Non-pigmented ciliary epithelial cell (primary cell): ENCODE measurements at regions not wholly inside any gene's neighbourhood (a gene's known extent, or its start where the extent isn't known, plus 50 kb on each side); places are given as distances from the start of the nearest gene placed in this dataset.
"Not testable (repeated sequence)": the region's sequence is repeated elsewhere in the genome, so short reads cannot be mapped to it uniquely, and the experiment has no call there.

ENCODE experiments used
- DNase-seq: peaks from one replicate; pipeline ENCODE4 v3.0.0-alpha.2; 2010; ENCODE audit warnings: low read depth

GRCh38 chr5:12573916-12574297 is 669.7 kb upstream of the CTNND2 start:
- not testable (repeated sequence) for DNase-seq

- DNase-seq, result no peak
These were observed 666.4 kb upstream of the CTNND2 start for GRCh38 chr5:12570688-12571087.

- no peak for DNase-seq
These were observed 662.2 kb upstream of the CTNND2 start for GRCh38 chr5:12566441-12566840.

- no peak for DNase-seq
These were observed 652.8 kb upstream of the CTNND2 start for GRCh38 chr5:12557012-12557411.

GRCh38 chr5:12526113-12526512 is 621.9 kb upstream of the CTNND2 start:
- no peak for DNase-seq

GRCh38 chr5:12522116-12522515 is 617.9 kb upstream of the CTNND2 start:
- DNase-seq, result no peak

GRCh38 chr5:12504983-12505382 is 600.7 kb upstream of the CTNND2 start:
- DNase-seq, result not testable (repeated sequence)

- DNase-seq, result no peak
These were observed 583.9 kb upstream of the CTNND2 start for GRCh38 chr5:12488161-12488560.

- DNase-seq, result no peak
These were observed 576.2 kb upstream of the CTNND2 start for GRCh38 chr5:12480487-12480886.

- DNase-seq, result no peak
These were observed 573.3 kb upstream of the CTNND2 start for GRCh38 chr5:12477554-12477953.

GRCh38 chr5:12467799-12468198 is 563.6 kb upstream of the CTNND2 start:
- no peak for DNase-seq

- no peak for DNase-seq
These were observed 556.4 kb upstream of the CTNND2 start for GRCh38 chr5:12460493-12461261.

GRCh38 chr5:12459326-12459725 is 555.1 kb upstream of the CTNND2 start:
- DNase-seq, result no peak

GRCh38 chr5:12419075-12419474 is 514.8 kb upstream of the CTNND2 start:
- DNase-seq, result no peak

- DNase-seq, result no peak
These were observed 509.3 kb upstream of the CTNND2 start for GRCh38 chr5:12413585-12413984.

GRCh38 chr5:12413075-12413474 is 508.8 kb upstream of the CTNND2 start:
- no peak for DNase-seq

- no peak for DNase-seq
These were observed 495.6 kb upstream of the CTNND2 start for GRCh38 chr5:12399868-12400267.

- peak; percentile 8 for DNase-seq
These were observed 488.0 kb upstream of the CTNND2 start for GRCh38 chr5:12392246-12392645.

GRCh38 chr5:12385095-12385494 is 480.8 kb upstream of the CTNND2 start:
- DNase-seq, result no peak

GRCh38 chr5:12384005-12384404 is 479.8 kb upstream of the CTNND2 start:
- DNase-seq, result no peak

- DNase-seq, result no peak
These were observed 463.7 kb upstream of the CTNND2 start for GRCh38 chr5:12367973-12368372.

- DNase-seq, result no peak
These were observed 456.0 kb upstream of the CTNND2 start for GRCh38 chr5:12360218-12360617.

- no peak for DNase-seq
These were observed 454.3 kb upstream of the CTNND2 start for GRCh38 chr5:12358371-12359090.

- no peak for DNase-seq
These were observed 453.4 kb upstream of the CTNND2 start for GRCh38 chr5:12357626-12358025.
